ENCODE measurements at regions not wholly inside any gene's neighbourhood (a gene's known extent, or its start where the extent isn't known, plus 50 kb on each side); places are given as distances from the start of the nearest gene placed in this dataset.

GRCh38 chr12:31803306-31804184 is 74.7 kb upstream of the AMN1 start:
- DNase-seq (ENCODE audit: low spot score), result no peak
- Histone ChIP-seq H3K4me3 (no peak overlapping the region), H3K79me2 (ENCODE audit: low read depth) (no peaks in the 10 kb centered on the region), H4K20me1 (ENCODE audit: low read depth) (no peaks in the 10 kb centered on the region), H3K9ac (no peak overlapping the region), H3K27me3 (no peaks in the 10 kb centered on the region), H3K27ac (no peak overlapping the region), H3F3A (ENCODE audit: low read depth) (no peaks in the 10 kb centered on the region), H3K9me3 (ENCODE audit: low read depth) (no peaks in the 10 kb centered on the region), H3K4me1 (peaks cover 8% of the 10 kb centered on the region), H3K36me3 (no peaks in the 10 kb centered on the region), H3K4me2 (no peak overlapping the region), H2AFZ (replicated peaks) (peak overlapping the region; percentile 44)
- H3K9me3 Mint-ChIP-seq, result peaks cover 3% of the 10 kb centered on the region
- no peak overlapping the region for H3K27ac Mint-ChIP-seq
- no peaks in the 10 kb centered on the region for H3K36me3 Mint-ChIP-seq
- H3K4me3 Mint-ChIP-seq, result no peak overlapping the region
- peaks cover 14% of the 10 kb centered on the region for H3K4me1 Mint-ChIP-seq
- TF ChIP-seq EZH2phosphoT487 (IDR thresholded peaks at IDR 0.05) (no peak), EZH2 (IDR thresholded peaks at IDR 0.05) (no peak)
- TF ChIP-seq, protein P1, sequence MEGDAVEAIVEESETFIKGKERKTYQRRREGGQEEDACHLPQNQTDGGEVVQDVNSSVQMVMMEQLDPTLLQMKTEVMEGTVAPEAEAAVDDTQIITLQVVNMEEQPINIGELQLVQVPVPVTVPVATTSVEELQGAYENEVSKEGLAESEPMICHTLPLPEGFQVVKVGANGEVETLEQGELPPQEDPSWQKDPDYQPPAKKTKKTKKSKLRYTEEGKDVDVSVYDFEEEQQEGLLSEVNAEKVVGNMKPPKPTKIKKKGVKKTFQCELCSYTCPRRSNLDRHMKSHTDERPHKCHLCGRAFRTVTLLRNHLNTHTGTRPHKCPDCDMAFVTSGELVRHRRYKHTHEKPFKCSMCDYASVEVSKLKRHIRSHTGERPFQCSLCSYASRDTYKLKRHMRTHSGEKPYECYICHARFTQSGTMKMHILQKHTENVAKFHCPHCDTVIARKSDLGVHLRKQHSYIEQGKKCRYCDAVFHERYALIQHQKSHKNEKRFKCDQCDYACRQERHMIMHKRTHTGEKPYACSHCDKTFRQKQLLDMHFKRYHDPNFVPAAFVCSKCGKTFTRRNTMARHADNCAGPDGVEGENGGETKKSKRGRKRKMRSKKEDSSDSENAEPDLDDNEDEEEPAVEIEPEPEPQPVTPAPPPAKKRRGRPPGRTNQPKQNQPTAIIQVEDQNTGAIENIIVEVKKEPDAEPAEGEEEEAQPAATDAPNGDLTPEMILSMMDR (IDR thresholded peaks at IDR 0.05), result no peak
- peaks cover 5% of the 10 kb centered on the region for H3K27me3 Mint-ChIP-seq (ENCODE audit: insufficient read depth, low read depth)

DNA sequence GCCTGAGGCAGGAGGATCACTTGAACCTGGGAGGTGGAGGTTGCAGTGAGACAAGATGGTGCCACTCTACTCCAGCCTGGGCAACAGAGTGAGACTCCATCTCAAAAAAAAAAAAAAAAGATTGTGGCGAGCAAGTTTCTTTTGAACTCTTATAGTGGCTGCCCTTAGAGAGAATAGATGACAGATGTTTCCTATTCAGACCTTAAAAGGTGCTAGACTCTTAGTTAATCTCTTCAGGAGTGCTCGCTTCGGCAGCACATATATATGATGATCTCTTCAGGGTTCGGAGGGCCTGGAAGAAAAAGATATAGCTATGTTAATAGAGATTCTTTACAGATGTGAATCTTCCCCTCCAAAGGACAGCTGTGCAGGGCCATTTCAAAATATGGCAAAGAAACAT is 73.1 kb upstream of the AMN1 start:
- H3K9me3 Mint-ChIP-seq, result peaks cover 7% of the 10 kb centered on the region
- H3K4me1 ChIP-seq, result no peaks in the 10 kb centered on the region
- no peak overlapping the region for H3K9ac ChIP-seq
- TF ChIP-seq, protein P1 (IDR thresholded peaks at IDR 0.05), result no peak
- TF ChIP-seq EZH2phosphoT487 (IDR thresholded peaks at IDR 0.05), result no peak
- TF ChIP-seq EZH2 (IDR thresholded peaks at IDR 0.05), result no peak
- H3K4me1 Mint-ChIP-seq, result no peaks in the 10 kb centered on the region
- no peaks in the 10 kb centered on the region for H3K9me3 ChIP-seq (ENCODE audit: low read depth)
- H3K27me3 ChIP-seq, result no peaks in the 10 kb centered on the region
- H3F3A ChIP-seq (ENCODE audit: low read depth), result no peaks in the 10 kb centered on the region
- H2AFZ ChIP-seq (replicated peaks), result no peak overlapping the region
- H4K20me1 ChIP-seq (ENCODE audit: low read depth), result no peaks in the 10 kb centered on the region
- H3K79me2 ChIP-seq (ENCODE audit: low read depth), result no peaks in the 10 kb centered on the region
- no peak overlapping the region for H3K4me2 ChIP-seq
- peaks cover 7% of the 10 kb centered on the region for H3K27me3 Mint-ChIP-seq (ENCODE audit: insufficient read depth, low read depth)
- H3K27ac ChIP-seq, result no peak overlapping the region
- no peaks in the 10 kb centered on the region for H3K36me3 Mint-ChIP-seq
- H3K4me3 ChIP-seq, result no peak overlapping the region
- no peak overlapping the region for H3K27ac Mint-ChIP-seq
- H3K4me3 Mint-ChIP-seq, result no peak overlapping the region
- DNase-seq (ENCODE audit: low spot score), result no peak
- H3K36me3 ChIP-seq, result no peaks in the 10 kb centered on the region

DNA sequence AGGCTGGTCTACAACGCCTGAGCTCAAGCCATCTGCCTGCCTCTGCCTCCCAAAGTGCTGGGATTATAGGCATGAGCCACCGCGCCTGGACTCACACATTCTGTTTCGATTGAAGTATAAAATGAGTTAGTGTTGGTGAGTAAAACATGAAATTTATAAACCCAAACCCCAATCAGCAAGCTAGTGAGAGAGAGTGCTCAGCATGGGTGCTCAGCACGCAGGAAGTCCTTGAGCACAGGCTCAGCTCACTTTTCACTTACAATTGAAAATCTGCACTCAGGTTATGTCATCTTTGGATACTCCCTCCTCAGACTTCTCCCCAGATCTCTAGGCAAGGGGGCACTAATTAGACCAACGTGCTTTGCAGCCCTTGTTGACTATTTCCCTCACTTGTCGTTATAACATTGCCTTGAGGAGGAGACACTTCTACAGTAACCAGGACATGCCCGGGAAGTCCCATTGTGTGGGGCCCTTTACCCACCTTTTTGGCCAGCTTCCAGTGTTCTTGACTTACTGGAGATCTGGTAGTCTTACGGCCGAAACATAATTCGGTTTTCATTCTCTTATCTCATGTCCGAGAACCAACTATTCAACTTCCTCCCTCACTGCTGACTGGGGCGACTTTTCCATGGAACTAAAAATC is 68.5 kb upstream of the AMN1 start:
- no peak overlapping the region for H2AFZ ChIP-seq (replicated peaks)
- no peaks in the 10 kb centered on the region for H3K9me3 ChIP-seq (ENCODE audit: low read depth)
- H3K27ac ChIP-seq, result no peak overlapping the region
- Mint-ChIP-seq H3K4me1 (no peaks in the 10 kb centered on the region), H3K27me3 (ENCODE audit: insufficient read depth, low read depth) (peaks cover 2% of the 10 kb centered on the region), H3K4me3 (no peak overlapping the region), H3K9me3 (peaks cover 7% of the 10 kb centered on the region), H3K27ac (no peak overlapping the region), H3K36me3 (no peaks in the 10 kb centered on the region)
- no peak for TF ChIP-seq EZH2 (IDR thresholded peaks at IDR 0.05)
- no peak for TF ChIP-seq EZH2phosphoT487 (IDR thresholded peaks at IDR 0.05)
- TF ChIP-seq, protein P1 (IDR thresholded peaks at IDR 0.05), result no peak
- H3K9ac ChIP-seq, result no peak overlapping the region
- H3K27me3 ChIP-seq, result no peaks in the 10 kb centered on the region
- H3K36me3 ChIP-seq, result no peaks in the 10 kb centered on the region
- no peak overlapping the region for H3K4me3 ChIP-seq
- H3F3A ChIP-seq (ENCODE audit: low read depth), result no peaks in the 10 kb centered on the region
- DNase-seq (ENCODE audit: low spot score), result no peak
- H4K20me1 ChIP-seq (ENCODE audit: low read depth), result no peaks in the 10 kb centered on the region
- no peaks in the 10 kb centered on the region for H3K4me1 ChIP-seq
- H3K4me2 ChIP-seq, result no peak overlapping the region
- H3K79me2 ChIP-seq (ENCODE audit: low read depth), result no peaks in the 10 kb centered on the region

Measured in neural progenitor cell (in vitro differentiated cells).